ENCODE measurements at regions not wholly inside any gene's neighbourhood (a gene's known extent, or its start where the extent isn't known, plus 50 kb on each side); places are given as distances from the start of the nearest gene placed in this dataset.

DNA sequence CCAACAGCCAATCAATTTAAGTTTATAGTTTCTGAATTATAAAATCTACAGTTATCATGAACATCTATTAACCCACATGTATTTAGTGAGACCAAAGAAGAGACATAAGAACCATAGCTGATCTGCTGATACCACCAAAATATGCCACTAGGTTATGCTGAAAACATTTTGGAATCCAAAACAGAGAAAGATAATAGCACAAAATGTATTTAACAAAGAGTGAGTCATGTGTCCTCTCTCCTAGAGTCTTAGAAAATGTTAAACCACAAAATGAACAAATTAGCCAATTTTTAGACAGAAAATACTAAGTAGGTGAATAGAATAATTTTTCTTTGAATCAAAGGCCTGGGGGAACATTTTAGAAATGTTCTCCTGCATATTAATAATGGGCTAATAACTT is 527.5 kb downstream of the GPAM start:
- no peak overlapping the region for H3K27ac ChIP-seq (ENCODE audit: poor library complexity, severe bottlenecking)
- no peaks in the 10 kb centered on the region for H3K36me3 ChIP-seq (ENCODE audit: low read depth)
- no peak for ATAC-seq (ENCODE audit: low read depth)
- DNase-seq (ENCODE audit: low spot score), result no peak
- H3K9me3 ChIP-seq (ENCODE audit: severe bottlenecking), result peaks cover 2% of the 10 kb centered on the region
- H3K4me1 ChIP-seq (ENCODE audit: insufficient read depth, poor library complexity, severe bottlenecking), result no peaks in the 10 kb centered on the region
- no peaks in the 10 kb centered on the region for H3K27me3 ChIP-seq (ENCODE audit: insufficient read depth, poor library complexity, severe bottlenecking)
- TF ChIP-seq, protein P1, sequence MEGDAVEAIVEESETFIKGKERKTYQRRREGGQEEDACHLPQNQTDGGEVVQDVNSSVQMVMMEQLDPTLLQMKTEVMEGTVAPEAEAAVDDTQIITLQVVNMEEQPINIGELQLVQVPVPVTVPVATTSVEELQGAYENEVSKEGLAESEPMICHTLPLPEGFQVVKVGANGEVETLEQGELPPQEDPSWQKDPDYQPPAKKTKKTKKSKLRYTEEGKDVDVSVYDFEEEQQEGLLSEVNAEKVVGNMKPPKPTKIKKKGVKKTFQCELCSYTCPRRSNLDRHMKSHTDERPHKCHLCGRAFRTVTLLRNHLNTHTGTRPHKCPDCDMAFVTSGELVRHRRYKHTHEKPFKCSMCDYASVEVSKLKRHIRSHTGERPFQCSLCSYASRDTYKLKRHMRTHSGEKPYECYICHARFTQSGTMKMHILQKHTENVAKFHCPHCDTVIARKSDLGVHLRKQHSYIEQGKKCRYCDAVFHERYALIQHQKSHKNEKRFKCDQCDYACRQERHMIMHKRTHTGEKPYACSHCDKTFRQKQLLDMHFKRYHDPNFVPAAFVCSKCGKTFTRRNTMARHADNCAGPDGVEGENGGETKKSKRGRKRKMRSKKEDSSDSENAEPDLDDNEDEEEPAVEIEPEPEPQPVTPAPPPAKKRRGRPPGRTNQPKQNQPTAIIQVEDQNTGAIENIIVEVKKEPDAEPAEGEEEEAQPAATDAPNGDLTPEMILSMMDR (IDR thresholded peaks at IDR 0.05; ENCODE audit: poor library complexity, severe bottlenecking), result no peak
- H3K4me3 ChIP-seq (ENCODE audit: severe bottlenecking), result no peak overlapping the region

DNA sequence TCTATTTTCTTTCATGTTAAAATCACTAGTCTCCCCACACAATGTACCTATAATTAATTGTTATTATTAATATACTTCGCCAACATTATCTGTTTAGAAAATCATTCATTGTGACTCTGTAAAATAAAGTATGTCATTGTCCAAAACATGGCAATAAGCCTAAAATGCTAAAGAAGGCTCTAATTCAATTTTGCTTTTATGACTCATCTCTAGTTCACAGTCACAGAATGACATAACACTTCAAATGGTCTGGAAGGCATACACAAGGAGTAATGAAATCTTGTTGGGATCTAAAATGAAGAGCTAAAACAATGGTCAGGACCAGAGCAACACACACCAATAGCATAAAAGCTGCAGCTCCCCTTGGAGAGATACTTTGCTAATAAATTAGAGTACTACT is 505.8 kb downstream of the GPAM start:
- Histone ChIP-seq H3K27me3 (ENCODE audit: insufficient read depth, poor library complexity, severe bottlenecking) (no peaks in the 10 kb centered on the region), H3K36me3 (ENCODE audit: low read depth) (no peaks in the 10 kb centered on the region), H3K4me1 (ENCODE audit: insufficient read depth, poor library complexity, severe bottlenecking) (no peaks in the 10 kb centered on the region), H3K27ac (ENCODE audit: poor library complexity, severe bottlenecking) (no peak overlapping the region), H3K9me3 (ENCODE audit: severe bottlenecking) (no peaks in the 10 kb centered on the region), H3K4me3 (ENCODE audit: severe bottlenecking) (no peak overlapping the region)
- TF ChIP-seq, protein P1 (IDR thresholded peaks at IDR 0.05; ENCODE audit: poor library complexity, severe bottlenecking), result no peak
- no peak for ATAC-seq (ENCODE audit: low read depth)
- DNase-seq (ENCODE audit: low spot score), result no peak

DNA sequence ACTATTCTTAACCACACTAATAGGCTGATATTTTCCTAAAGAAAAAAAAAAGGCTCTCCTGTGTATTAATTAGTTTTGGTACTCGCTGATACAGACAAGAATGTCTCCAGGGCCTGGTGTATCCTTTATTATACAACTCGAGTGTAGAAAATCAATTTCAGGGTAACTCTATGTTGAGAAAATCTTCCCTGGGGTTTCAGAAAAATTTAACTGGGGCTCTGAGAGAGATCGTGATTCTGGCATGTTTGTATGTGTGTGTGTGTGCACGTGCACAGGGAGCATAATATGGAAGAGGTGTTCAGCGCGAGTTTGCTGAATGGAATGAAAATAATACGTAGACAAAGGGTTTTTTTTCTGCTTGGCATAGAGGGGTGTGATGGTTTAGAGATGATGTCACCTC is 496.8 kb downstream of the GPAM start:
- H3K4me3 ChIP-seq (ENCODE audit: severe bottlenecking), result no peak overlapping the region
- no peaks in the 10 kb centered on the region for H3K27me3 ChIP-seq (ENCODE audit: insufficient read depth, poor library complexity, severe bottlenecking)
- ATAC-seq (ENCODE audit: low read depth), result no peak
- TF ChIP-seq, protein P1 (IDR thresholded peaks at IDR 0.05; ENCODE audit: poor library complexity, severe bottlenecking), result no peak
- no peak overlapping the region for H3K27ac ChIP-seq (ENCODE audit: poor library complexity, severe bottlenecking)
- H3K4me1 ChIP-seq (ENCODE audit: insufficient read depth, poor library complexity, severe bottlenecking), result no peaks in the 10 kb centered on the region
- peaks cover 3% of the 10 kb centered on the region for H3K9me3 ChIP-seq (ENCODE audit: severe bottlenecking)
- H3K36me3 ChIP-seq (ENCODE audit: low read depth), result no peaks in the 10 kb centered on the region
- no peak for DNase-seq (ENCODE audit: low spot score)

DNA sequence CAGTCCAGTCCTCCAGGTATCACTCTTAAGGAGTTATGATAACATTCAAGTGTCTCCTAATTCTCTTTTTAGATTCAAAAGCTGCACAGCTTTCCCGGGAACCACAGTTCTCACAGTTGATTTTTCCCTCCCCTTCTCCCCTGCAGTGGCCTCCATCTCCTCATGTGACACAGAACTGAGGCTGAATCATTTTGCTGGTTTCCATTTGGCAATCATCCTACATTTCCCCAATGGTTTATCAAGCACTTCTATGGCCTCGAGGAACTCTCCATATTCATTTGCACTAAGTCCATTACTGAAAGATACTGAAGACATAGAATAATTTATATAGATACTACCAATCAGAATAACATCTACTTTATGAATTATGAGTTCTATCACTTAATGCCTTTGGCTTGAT is 484.9 kb downstream of the GPAM start:
- no peaks in the 10 kb centered on the region for H3K9me3 ChIP-seq (ENCODE audit: severe bottlenecking)
- no peak for DNase-seq (ENCODE audit: low spot score)
- TF ChIP-seq, protein P1 (IDR thresholded peaks at IDR 0.05; ENCODE audit: poor library complexity, severe bottlenecking), result no peak

DNA sequence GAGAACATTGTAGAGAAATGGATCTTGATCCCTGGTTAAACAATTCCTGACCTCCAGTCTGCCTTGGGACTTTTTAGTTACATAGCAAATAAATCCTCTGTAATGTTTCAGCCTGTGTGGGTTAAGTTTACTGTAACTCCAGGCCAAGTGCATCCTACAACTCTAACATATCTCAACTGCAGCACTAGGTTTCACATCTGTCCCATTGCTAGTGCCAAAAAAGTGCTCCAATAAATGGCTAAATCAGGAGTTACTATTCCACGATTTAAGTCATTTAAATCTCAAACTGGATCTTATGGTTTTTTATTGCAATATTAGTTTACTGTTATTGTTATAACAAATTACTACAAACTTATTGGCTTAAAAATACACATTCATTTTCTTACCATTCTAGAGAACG is 479.6 kb downstream of the GPAM start:
- TF ChIP-seq, protein P1 (IDR thresholded peaks at IDR 0.05; ENCODE audit: poor library complexity, severe bottlenecking), result no peak
- no peak overlapping the region for H3K27ac ChIP-seq (ENCODE audit: poor library complexity, severe bottlenecking)
- no peak for ATAC-seq (ENCODE audit: low read depth)
- H3K4me3 ChIP-seq (ENCODE audit: severe bottlenecking), result no peak overlapping the region
- no peaks in the 10 kb centered on the region for H3K4me1 ChIP-seq (ENCODE audit: insufficient read depth, poor library complexity, severe bottlenecking)
- no peaks in the 10 kb centered on the region for H3K36me3 ChIP-seq (ENCODE audit: low read depth)
- no peaks in the 10 kb centered on the region for H3K27me3 ChIP-seq (ENCODE audit: insufficient read depth, poor library complexity, severe bottlenecking)
- no peak for DNase-seq (ENCODE audit: low spot score)
- H3K9me3 ChIP-seq (ENCODE audit: severe bottlenecking), result no peaks in the 10 kb centered on the region

More for the DNA sequence above, 484.9 kb downstream of the GPAM start:
- ATAC-seq (ENCODE audit: low read depth), result no peak
- no peak overlapping the region for H3K27ac ChIP-seq (ENCODE audit: poor library complexity, severe bottlenecking)
- H3K4me1 ChIP-seq (ENCODE audit: insufficient read depth, poor library complexity, severe bottlenecking), result no peaks in the 10 kb centered on the region
- H3K4me3 ChIP-seq (ENCODE audit: severe bottlenecking), result no peak overlapping the region
- H3K36me3 ChIP-seq (ENCODE audit: low read depth), result no peaks in the 10 kb centered on the region
- no peaks in the 10 kb centered on the region for H3K27me3 ChIP-seq (ENCODE audit: insufficient read depth, poor library complexity, severe bottlenecking)

Data from RWPE2 (cell line).